GM21529 (cell line): ENCODE measurements at regions not wholly inside any gene's neighbourhood (a gene's known extent, or its start where the extent isn't known, plus 50 kb on each side); places are given as distances from the start of the nearest gene placed in this dataset.
"Not testable (repeated sequence)": the region's sequence is repeated elsewhere in the genome, so short reads cannot be mapped to it uniquely, and the experiment has no call there.

Experiments
- ATAC-seq: cut with Tn5 transposase; IDR thresholded peaks from one replicate; pipeline ENCODE4 v1.9.1; 2021; ENCODE audit not compliant: unreplicated experiment

DNA sequence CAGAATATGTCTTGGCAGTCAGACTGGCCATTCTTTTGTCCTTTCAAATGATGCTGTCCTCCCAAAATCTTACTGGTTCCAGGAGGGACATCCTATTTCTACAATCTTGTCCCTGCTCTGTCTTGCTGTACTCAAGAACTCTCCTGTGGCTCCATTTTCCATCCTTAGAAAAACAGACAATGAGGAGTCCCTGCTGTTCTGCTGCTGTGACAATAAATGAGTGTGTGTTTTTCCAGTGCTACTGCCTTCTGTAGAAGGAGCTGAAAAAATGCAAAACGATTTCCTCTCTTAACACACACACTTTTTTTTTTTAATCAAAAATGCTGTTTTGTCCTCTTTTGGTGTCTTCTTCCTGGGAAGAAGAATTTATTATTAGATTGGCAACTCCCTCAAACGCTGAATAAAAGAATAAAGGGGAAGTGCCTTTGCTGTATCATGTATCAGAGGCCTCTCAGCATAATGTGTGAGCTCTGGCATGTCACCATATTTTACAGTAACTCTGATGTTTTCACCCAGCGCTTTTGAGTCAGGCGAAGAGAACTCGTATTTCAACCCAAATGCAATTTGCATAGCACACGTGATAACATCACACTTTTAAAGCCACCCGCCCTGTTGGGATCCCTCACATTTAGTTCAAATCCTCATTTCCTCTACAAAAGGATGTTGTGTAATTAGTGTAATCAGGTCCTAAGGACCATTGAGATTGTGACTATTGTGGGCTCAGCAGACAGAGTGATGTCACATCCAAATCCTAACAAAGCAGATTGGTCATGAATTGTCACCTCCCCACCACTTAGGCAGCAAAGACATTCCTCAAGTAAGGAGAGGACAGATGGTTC, 496.0 kb upstream of the LARGE1 start:
- ATAC-seq: no peak

- not testable (repeated sequence) for ATAC-seq
Observed at GRCh38 chr22:34422948-34423347, 502.7 kb upstream of the LARGE1 start.

DNA sequence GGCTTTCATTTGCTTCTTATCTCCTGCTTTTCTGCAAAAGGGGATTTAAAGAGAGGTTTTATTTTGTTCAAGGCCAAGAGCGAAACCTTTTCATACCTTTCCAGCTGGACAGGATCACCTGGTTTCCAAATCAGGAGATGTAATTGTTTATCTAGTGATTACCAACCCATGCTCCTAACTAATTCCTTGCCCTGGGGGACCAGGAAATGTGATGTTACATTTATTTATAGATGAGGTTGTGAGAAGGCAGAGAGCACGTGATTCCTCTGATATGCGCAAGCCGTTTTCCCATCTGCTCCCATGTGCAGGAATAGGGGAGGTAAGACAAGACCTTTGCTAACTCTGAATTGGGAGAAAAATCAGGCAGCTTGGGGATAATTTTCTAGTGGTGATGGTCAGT, 507.2 kb upstream of the LARGE1 start:
- no peak for ATAC-seq

DNA sequence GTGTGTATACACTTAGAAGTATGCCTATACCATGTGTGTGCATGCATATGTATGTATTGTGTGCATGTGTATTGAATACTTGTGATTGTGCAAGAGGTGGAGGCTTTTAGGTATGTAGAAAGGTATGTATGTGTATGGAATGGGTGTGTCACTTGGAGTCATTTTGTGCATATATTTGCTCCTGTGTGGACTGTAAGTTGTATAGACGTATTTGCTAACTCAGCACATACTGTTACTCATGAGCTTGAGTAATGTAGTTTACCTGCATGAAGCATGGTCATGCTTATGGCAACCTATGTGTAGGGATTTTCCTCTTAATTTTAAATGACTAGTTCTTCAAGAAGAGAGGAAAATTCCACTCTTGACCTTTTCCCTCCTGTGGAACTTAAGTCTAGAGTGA, 507.6 kb upstream of the LARGE1 start:
- no peak for ATAC-seq

GRCh38 chr22:34429314-34429713, 509.0 kb upstream of the LARGE1 start:
- ATAC-seq: no peak

DNA sequence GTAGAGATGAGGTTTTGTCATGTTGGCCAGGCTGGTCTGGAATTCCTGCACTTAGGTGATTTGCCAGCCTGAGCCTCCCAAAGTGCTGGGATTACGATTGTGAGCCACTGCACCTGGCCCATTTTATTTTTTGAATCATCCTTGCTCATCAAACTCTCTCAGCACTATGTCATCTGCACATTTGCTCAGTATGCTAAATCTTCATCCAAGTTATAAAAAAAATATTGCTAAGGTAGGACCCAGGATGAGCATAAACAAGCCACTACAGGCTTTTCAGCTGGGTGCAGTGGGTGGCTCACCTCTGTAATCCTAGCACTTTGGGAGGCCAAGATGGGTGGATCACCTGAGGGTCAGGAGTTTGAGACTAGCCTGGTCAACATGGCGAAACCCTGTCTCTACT, 510.1 kb upstream of the LARGE1 start:
- ATAC-seq: no peak

- ATAC-seq: no peak
Observed at GRCh38 chr22:34434371-34434770, 514.1 kb upstream of the LARGE1 start.

- no peak for ATAC-seq
Observed at GRCh38 chr22:34437140-34437539, 516.9 kb upstream of the LARGE1 start.

DNA sequence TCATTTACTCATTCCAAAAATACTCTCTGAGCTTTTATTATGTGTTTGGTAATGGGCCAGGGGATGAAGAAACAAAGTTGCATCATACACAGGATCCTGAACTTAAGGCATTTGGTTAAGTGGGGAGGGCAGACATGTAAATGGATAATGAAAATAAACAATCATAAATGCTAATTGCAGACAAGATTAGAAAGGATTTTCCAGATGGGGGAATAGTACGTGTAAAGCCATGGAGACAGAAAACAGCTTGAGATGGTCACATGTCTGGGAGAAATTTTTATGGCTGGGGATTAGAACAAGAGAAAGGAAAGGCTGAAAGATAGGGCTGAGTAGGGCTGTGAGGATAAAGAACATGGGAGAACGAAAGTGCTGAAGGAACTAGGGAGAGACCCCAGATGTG, 534.3 kb upstream of the LARGE1 start:
- no peak for ATAC-seq

GRCh38 chr22:34462795-34463194, 542.5 kb upstream of the LARGE1 start:
- no peak for ATAC-seq

GRCh38 chr22:34475886-34476285, 555.6 kb upstream of the LARGE1 start:
- ATAC-seq: no peak

DNA sequence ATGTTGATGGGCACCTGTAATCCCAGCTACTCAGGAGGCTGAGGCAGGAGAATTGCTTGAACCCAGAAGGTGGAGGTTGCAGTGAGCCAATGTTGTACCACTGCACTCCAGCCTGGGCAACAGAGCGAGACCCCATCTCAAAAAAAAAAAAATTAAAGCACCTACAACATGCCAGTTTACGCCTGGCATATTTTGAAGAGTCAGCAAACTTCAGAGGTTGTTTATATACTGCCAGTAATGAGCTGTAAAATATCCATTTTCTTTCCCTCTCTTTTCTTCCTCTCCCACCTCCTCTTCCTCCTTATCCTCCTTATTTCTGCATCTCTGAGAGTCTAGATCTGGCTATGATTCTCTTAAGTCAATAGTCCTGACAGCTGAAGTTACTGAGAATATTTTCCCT, 556.5 kb upstream of the LARGE1 start:
- ATAC-seq: no peak

DNA sequence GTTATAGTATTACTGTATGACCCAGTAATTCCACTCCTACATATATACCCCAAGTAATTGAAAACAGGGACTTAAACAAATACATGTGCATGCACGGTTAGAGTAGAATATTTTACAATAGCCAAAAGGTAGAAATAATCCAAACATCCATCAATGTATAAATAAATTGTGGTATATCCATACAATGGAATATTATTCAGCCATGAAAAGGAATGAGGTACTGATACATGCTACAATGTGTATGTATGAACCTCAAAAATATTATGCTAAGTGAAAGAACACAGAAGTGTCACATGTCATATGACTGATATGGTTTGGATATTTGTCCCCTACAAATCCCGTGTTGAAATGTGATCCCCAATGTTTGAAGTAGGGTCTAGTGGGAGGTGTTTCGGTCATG, 560.8 kb upstream of the LARGE1 start:
- ATAC-seq: no peak

GRCh38 chr22:34486381-34486780, 566.1 kb upstream of the LARGE1 start:
- ATAC-seq: no peak

GRCh38 chr22:34489861-34490260, 569.6 kb upstream of the LARGE1 start:
- no peak for ATAC-seq

DNA sequence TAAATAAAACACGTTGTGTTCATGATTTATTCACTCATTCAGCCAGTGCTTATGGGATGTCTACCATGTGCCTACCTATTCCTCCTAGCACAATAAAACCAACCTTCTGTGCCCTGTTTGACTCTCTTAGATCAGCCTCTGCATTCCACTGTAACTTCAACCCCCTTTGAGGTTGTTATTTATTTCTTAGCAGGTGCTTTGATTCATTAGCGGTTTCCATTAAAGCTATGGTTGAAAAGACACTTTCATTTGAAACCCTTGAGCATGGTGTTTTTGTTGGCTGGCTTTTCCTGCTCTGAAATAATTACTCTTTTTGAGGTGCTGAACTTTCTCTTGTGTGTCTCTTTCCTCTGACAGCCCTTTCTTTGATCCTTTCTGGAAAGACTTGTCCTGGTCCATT, 570.6 kb upstream of the LARGE1 start:
- ATAC-seq: no peak

DNA sequence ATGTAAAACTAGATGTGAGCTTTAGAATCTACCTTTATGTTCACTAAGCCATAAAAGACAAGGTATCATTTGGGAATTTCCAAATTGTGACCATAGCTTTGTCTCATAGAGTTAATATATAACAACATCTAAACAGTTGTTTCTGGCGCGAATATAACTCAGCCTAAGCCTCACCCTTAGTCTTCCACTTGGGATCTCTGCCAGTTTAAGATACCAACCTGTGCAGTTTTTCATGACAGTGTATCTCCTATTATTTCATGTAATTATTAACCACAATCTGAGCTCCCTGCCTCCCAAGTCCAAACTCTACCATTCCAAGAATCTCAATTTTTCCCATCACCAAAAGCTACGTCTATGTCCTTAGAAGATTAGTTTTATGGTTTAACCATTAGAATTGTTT, 572.5 kb upstream of the ISX start:
- ATAC-seq: no peak

DNA sequence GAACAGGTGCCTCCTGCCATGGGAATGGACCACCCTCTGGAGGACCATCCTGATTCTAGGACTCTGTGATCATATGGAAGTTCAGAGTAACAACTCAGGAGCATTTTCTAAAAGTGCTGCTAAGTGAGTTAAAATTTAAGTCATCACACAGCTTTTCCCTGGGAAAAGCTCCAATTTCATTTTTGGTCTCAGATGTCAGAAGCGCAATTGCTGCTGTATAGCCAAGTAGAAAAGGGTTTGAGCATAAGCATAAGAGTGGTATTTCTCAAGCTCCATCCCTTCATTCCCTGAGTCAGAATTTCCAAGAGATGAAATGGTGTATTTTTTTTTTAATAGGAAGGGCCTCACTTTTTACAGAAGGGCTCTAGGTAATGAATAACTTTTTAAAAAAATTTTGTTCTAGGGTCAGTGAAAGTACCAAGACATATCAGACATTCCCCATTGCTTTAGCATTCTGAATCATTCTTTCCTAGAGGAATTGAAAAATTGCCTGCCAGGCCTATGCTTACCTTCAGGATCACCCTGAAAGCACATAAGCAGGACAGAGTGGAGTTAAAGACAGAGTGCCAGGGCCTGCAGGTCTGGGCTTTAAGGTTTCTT, 564.5 kb upstream of the ISX start:
- no peak for ATAC-seq

DNA sequence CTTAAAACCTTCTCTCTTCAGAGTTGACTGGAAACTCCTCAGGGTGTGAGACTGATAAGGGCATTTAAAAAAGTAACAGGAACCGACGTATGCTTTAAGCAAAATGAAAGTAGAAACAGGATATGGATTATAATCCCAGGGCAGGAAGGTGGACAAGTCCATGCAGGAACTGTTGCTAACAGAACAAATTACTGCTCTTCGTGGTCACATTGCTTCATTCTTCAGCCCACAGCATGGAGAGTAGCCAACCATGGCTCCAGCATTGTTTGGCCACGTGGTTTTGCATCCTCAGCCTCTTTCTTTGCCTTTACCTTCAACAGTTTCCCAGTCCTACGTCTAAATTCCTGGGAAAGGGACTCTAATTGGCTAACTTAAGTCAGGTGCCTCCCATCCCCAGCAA, 563.1 kb upstream of the ISX start:
- ATAC-seq: no peak

DNA sequence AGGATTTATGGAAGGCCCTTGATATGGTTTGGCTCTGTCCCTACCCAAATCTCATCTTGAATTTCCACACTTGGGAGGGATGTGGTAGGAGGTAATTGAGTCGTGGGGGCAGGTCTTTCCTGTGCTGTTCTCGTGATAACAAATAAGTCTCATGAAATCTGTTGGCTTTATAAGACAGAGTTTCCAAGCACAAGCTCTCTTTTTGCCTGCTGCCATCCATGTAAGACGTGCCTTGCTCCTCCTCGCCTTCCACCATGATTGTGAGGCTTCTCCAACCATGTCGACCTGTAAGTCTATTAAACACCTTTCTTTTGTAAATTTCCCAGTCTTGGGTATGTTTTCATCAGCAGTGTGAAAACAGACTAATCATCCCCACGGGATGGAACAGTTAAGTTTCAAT, 557.2 kb upstream of the ISX start:
- no peak for ATAC-seq

GRCh38 chr22:34526681-34527080, 539.3 kb upstream of the ISX start:
- ATAC-seq: no peak

DNA sequence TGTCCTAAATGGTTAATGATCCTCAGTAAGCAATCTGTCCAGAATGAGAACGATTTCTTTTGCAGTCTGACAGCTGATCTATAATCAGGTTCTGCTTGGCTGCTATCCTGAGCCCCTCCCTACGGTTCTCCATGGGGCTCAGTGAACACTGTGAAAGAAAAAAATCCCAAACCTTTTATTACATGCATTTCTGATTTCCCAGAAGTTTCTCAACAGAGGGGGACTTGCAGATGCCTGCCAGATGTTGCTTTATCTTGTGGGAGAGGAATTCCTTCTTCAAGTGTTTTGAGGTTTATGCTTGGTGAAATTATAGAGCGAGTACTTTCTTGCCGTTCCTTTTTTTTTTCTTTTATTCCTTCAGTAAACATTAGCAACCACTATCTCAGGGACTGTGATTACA, 531.9 kb upstream of the ISX start:
- no peak for ATAC-seq

DNA sequence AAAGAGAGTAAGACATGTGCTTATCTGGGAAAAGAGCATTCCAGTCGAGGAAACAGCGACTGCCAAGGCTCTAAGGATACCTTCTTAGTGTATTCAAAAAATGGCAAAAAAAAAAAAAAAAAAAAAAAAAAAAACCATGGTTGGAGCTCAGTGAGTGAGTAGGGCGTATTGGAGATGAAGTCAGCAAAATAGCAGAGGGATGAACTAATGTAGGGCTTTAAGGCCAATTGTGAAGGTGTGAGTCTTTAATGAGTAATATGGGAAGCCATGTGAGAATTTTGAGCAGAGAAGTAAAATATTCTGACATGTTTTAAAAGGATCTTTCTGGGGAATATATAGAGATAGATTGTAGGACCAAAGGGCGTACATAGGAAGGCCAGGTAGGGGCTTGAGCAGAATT, 498.6 kb upstream of the ISX start:
- ATAC-seq: no peak
